ENCODE measurements at regions not wholly inside any gene's neighbourhood (a gene's known extent, or its start where the extent isn't known, plus 50 kb on each side); places are given as distances from the start of the nearest gene placed in this dataset.

- no peak for DNase-seq
Measured at GRCh38 chr11:109109150-109109549, 312.8 kb upstream of the C11orf87 start.

- DNase-seq: no peak
Measured at GRCh38 chr11:109109571-109110315, 312.2 kb upstream of the C11orf87 start.

GRCh38 chr11:109112261-109112660 is 309.7 kb upstream of the C11orf87 start:
- DNase-seq: no peak

GRCh38 chr11:109112821-109113280 is 309.1 kb upstream of the C11orf87 start:
- DNase-seq: peak; percentile 50

DNA sequence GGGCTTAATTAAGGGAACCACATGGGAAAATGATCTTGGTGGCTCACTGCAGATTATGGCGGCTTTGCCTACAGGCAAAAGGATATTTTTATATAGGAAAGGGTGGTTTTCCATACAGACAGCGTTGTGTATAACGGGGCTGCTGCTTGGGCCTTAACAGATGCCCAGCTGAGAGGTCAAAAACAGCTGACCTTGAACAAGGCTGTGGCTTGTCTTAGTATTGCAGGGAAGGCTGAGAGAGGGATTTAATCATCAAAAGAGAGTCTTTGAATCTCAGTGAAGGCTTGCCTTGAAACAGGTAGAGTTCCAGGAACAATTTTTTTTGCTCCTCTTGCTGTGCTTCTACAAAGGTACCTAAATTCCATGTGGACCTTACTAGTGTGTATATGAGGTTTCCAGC is 301.6 kb upstream of the C11orf87 start:
- DNase-seq: no peak

- DNase-seq: no peak
Measured at GRCh38 chr11:109121173-109121932, 300.6 kb upstream of the C11orf87 start.

- no peak for DNase-seq
Measured at GRCh38 chr11:109123816-109124787, 297.9 kb upstream of the C11orf87 start.

DNA sequence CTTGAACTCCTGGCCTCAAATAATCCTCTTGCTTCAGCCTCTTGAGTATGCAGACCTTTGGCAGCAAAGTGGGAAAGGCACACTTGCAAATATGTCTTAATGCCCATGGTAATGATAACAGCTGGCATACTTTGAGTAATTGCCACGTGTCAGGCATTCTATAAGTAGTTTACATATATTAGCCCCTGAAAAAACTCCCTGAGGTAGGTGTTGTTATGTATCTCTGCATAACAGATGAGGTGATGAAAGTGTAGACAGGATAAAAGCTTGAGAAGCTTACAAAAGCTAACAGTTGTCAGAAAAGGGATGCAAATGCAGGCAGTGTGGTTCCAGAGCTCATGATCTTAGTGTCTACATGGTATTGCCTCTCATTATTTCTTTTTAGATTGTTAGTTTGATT is 291.1 kb upstream of the C11orf87 start:
- no peak for DNase-seq

DNA sequence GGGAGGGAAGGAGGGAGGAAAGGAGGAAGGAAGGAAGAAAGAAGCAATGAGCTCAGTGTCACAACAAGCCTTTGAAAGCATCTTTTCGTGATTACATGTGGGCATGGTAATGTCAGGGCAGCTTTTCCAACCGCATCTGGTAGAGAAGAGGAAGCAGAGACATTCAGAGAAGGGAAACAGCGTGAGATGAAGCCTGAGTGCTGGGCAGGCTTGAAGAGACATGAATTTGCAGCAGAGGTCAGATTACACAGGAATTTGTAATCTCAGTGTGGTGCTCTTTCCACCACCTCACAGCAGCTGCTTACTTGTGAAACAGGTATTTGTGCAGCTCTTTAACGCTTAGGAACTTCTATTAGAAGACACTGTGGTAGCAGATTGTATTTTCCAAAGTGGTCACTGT is 289.5 kb upstream of the C11orf87 start:
- no peak for DNase-seq

GRCh38 chr11:109133159-109133558 is 288.8 kb upstream of the C11orf87 start:
- no peak for DNase-seq

DNA sequence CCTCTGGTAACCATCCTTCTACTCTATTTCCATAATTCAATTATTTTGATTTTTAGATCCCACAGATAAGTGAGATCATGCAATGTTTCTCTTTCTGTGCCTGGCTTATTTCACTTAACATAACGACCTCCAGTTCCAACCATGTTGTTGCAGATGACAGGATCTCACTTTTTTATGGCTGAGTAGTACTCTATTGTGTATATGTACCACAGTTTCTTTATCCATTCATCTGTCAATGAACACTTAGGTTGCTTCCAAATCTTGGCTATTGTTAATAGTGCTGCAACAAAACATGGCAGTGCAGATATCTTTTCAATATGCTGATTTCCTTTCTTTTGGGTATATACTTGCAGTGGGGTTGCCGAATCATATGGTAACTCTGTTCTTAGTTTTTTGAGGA is 286.4 kb upstream of the C11orf87 start:
- no peak for DNase-seq

GRCh38 chr11:109138196-109138595 is 283.8 kb upstream of the C11orf87 start:
- no peak for DNase-seq

DNA sequence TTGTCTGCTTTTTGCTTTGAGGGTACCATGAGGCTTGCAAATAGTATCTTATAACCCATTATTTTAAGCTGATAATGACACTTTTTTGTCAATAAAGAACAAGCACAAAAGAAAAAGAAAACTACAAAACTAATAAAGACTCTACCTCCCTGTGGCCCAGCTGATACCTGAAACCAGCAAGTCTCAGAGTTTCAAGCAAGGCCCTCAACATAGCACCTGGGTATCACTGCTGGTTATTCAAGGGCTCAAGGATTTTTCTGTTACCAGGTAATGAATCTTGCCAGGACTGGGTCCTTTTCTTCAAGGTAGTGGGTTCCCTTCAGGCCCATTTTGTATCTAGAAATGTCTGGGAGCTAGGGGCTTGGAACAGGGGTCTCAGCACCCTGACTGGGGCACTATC is 281.6 kb upstream of the C11orf87 start:
- DNase-seq: no peak

DNA sequence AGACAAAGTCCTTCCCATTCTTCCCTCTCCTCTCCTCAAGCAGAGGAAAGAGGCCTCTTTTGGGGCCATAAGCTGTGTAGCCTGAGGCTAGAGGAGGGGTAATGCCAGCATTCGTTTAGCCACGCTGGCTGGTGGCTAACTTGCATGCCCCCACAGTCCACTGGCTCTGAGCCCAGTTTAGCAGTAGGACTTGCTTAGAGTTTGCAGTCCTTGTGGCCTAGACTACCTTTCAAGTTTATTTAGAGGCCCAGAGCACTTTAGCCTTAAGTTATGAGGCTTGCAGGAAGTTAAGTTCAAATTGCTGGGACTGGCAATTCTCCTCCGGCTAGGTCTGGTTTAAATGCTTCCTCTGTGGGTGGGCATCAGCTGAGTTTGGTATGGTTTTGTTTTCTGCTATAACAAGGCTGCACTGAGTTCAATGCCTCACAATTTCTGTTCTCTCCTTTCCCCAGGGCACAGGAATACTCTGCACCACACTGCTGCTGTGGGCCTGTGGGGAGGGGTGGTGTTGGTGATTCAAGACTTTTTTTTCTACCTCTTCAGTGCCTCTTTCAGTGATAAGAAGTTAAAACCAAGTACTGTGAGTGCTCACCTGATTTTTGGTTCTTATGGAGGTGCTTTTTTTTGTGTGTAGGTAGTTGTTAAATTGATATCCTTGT is 281.0 kb upstream of the C11orf87 start:
- no peak for DNase-seq

- DNase-seq: no peak
Measured at GRCh38 chr11:109145287-109145686, 276.7 kb upstream of the C11orf87 start.

DNA sequence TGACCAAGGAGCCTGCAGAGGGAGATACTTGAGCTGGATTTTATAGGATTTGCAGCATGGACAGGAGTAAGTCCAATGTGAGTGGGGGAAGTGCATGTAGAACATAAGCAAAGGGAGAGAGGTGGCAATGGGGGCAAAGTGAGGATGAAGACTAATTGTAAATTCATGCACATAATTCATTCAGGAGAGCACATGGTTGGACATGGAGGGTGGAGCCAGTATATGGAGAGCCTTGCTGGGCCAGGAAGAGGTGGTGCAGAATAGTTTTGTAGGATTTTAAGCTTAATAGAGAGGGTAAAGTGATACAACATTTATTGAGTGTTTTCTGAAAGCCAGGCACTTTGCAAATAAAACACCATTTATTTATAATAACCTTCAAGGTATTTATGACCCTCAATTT is 274.3 kb upstream of the C11orf87 start:
- no peak for DNase-seq

DNA sequence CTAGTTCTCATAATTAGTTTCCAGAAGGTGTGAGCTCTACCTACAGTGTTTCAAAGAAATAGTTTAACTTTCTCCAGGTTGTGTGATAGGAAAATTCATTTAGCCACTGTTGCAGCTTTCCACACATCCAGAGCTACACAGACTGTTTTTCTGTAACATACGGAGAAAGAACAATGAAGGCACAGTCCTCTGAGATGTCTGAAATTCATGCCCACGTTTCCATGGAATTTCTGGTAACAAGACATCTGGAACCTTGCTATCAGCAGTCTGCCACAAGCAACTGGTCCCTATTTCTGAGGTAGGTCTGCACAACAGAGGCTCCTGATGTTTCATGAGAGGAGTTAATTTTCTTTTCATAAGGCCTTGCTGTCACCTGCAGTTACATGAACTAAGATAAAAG is 273.3 kb upstream of the C11orf87 start:
- DNase-seq: no peak

DNA sequence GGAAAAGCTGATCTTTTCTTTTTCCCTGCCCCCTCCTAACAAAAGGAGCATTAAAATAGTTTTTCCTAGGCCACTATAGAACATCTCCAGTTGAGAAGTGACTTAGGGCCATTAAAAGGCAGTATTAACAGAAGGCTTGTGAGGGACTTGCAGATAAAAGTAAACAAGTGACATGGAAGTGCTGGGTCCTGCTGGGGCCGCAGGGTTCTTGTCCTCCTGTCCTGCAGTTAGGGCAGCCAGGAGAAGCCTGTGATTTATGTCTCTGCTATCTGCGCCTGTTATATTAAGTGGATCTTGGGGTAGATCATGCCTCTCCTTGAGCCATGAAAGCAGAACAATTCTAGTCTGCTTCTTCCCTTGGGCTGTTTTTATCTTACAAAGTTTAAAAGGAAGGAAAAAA is 271.4 kb upstream of the C11orf87 start:
- DNase-seq: no peak

DNA sequence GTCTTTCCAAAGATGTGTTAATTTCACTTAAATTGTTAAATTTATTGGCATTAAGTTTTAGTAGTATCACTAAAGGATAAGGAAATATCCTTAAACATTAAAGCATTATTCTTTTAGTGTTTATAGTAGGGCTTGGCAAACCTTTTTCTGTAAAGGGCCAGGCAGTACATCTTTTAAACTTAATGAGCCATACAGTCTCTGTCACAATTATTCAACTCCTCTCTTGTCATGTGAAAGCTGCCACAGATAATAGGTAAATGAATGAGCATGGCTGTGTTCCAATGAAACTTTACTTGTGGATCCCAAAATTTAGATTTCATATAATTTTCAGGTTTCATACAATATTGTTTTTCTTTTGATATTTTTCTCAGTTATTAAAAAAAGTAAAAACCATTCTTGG is 268.2 kb upstream of the C11orf87 start:
- no peak for DNase-seq

DNA sequence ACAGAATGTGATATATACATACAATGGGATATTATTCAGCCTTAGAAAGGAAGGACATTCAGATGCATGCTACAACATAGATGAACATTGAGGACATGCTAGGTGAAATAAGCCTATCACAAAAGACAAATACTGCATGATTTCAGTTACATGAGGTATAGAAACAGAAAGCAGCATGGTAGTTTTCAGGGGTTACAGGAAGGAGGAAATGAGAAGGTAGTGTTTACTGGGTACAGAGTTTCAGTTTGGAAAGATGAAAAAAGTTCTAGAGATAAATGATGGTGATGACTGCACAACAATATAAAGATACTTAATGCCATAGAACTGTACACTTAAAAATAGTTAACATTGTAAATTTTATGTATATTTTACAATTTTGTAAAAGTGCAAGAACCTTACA is 266.7 kb upstream of the C11orf87 start:
- no peak for DNase-seq

GRCh38 chr11:109165035-109165434 is 257.0 kb upstream of the C11orf87 start:
- DNase-seq: no peak

- DNase-seq: no peak
Measured at GRCh38 chr11:109166441-109166840, 255.5 kb upstream of the C11orf87 start.

- DNase-seq: no peak
Measured at GRCh38 chr11:109173504-109173903, 248.5 kb upstream of the C11orf87 start.
